Left colon (tissue), 2 donors: ENCODE measurements at regions not wholly inside any gene's neighbourhood (a gene's known extent, or its start where the extent isn't known, plus 50 kb on each side); places are given as distances from the start of the nearest gene placed in this dataset.
"Not testable (repeated sequence)": the region's sequence is repeated elsewhere in the genome, so short reads cannot be mapped to it uniquely, and the experiment has no call there.

Experiments used
- ATAC-seq: fragments of 200-7000 bp; cut with Tn5 transposase; one replicate; pipeline ENCODE4 v1.9.1; 2020; ENCODE audit warnings: mild to moderate bottlenecking, moderate library complexity
- DNase-seq, 2 donors: peaks; one replicate each; pipeline ENCODE4 v3.0.0-alpha.2; 2020
- intact Hi-C, 2 donors: fragments of 100-400 bp; cut with DNase I in 1 of 2; cut with micrococcal nuclease in 1 of 2; formaldehyde crosslinking; loops; one replicate each; pipeline versions ENCODE4 v1.11.2 to v1.14.0; 2022; cut with DNase I, micrococcal nuclease
- donor health status: DM: no; HTN: no; CAD: no.
- donor health status: DM: yes; HTN: yes; CAD: no.

DNA sequence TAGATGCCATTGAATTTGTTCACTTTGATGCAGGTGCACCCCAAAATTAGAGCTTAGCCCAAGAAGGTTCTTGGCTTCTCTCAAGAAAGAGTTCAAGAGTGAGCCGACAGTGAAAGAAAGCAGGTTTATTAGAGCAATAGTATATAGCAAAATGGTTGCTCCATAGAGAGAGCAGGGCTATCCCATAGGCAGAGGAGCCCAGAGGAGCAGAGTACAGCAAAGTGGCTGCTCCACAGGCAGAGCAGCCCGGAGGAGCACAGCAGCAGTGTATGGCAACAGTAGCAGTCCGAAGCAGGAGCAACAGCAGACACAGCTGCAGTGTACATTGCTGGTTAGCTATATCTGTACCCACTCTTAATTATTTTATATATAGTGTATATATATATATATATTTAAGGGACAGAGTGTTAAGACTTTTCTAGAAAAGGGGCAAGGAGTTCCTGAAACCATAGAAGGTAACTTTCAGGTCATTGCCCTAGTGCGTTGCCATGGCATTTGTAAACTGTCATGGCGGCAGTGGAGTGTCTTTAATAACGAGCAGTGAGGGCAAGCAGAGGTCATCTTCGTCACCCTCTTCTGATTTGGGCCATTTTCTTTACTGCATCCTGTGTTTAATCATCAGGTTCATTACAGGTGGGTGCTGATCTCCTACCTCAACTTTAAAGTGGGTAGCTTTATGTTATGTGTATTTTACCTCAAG, 222.7 kb downstream of the CYB561 start:
- DNase-seq (no peak), ATAC-seq (no peak)
- intact Hi-C loops, result no loop called here

- DNase-seq, result no peak
- ATAC-seq, result no peak
- intact Hi-C loops, result no loop called here
These were observed 221.5 kb downstream of the CYB561 start for GRCh38 chr17:63224644-63225043.

GRCh38 chr17:63226720-63227119, 219.4 kb downstream of the CYB561 start:
- ATAC-seq, intact Hi-C loops, DNase-seq: not testable (repeated sequence)

GRCh38 chr17:63231015-63231620, 215.0 kb downstream of the CYB561 start:
- intact Hi-C loops, ATAC-seq, DNase-seq: not testable (repeated sequence)

GRCh38 chr17:63232565-63233310, 213.4 kb downstream of the CYB561 start:
- intact Hi-C loops, result no loop called here
- DNase-seq, result no peak
- no peak for ATAC-seq

DNA sequence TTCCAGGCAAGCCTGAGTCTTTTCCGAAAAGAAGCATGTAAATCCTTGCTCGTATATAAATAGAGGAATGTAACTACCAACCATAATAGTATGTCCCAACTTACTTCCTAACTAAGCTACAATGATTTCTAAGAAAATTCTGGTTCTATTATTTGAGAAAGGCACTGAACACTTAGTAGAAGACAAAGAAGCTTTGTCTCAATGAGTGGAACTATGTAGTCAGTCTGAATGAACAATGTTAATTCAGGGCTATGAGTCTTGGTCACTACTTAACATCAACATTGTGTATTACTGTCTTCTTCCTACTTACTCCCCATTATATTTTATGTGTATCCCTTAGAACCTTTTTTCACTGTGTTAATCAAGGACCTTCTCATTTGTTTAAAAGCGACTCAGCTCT, 206.0 kb downstream of the CYB561 start:
- DNase-seq (no peak), ATAC-seq (no peak)
- intact Hi-C loops, result no loop called here

- DNase-seq (no peak), ATAC-seq (no peak)
- intact Hi-C loops, result no loop called here
These were observed 199.8 kb downstream of the CYB561 start for GRCh38 chr17:63246344-63246743.

GRCh38 chr17:63247706-63248105, 198.4 kb downstream of the CYB561 start:
- no peak for ATAC-seq

DNA sequence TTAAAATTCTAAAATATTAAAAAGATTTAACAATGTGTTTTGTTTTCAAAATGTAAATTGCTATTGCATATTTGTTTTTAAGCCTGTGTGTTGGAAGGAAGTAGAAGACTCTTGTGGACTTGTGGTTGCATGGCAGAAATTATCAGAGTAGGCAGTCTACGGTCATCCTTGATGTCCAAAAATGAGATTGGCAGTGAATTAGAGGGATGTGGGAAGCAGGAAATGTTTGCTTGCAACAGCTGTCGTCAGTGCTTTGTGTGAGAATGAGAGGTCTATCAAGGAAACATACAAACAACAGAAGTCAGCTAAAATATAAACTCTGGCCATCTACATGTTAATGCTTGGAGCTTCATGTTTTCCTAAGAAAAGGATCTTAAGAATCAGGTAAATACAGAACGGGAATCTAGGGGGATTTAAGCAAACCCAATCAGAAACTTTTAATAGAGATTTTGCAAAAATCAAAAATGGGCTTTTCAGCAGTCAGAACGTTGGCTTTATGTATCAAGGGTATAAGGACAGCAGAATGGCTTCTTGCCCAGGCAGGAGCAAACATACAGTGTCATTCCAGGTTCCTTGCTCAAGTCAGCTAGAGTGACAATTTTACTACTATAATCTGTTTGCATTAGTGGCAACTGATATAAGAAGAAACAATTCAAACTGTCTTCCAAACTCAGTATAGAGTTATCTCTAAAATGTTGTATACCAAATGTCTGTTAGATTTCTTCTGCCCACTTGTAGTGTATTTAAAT, 196.7 kb downstream of the CYB561 start:
- DNase-seq (no peak), ATAC-seq (no peak)
- intact Hi-C loops, result no loop called here

More at GRCh38 chr17:63247706-63248105, 198.4 kb downstream of the CYB561 start:
- no peak for DNase-seq
- intact Hi-C loops, result no loop called here

DNA sequence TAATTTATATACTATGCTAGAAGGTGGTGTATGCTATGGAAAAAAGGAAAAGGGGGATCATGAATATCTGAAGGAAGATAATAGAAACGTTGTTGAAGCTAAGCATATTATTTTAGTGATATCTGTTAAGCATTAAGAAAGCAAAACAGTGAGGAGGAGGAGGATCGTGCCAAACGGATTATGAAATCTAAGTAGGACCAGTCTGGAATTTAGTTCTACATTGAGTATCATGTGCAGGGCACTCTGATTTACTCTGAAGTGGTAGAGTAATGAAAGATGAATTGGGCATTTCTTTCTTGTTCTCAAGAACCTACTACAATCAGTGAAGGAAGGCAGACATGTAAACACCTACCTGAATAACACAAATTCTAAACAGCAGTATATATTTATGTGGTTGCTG, 195.3 kb downstream of the CYB561 start:
- DNase-seq, result no peak
- ATAC-seq, result no peak
- intact Hi-C loops, result no loop called here

DNA sequence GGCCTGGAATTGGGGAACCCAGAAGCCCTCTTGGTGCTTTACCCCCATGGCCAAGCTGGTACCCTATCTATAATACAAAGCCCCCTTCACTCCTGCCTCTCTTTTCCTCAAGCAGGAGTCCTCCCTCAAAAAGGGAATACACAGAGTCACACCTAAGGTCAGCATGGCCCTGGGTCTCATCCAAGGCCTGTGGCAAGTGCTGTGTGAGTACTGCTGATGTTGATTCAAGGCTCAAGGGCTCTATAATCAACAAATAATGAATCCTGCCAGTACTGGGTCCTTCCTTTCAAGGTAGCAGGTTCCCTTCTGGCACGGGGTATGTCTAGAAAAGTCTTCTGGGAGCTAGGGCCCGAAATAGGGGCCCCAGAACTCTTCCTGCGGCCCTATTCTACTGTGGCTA, 187.3 kb downstream of the CYB561 start:
- intact Hi-C loops, result no loop called here
- DNase-seq (no peak), ATAC-seq (no peak)

GRCh38 chr17:63262751-63263476, 183.2 kb downstream of the CYB561 start:
- no peak for DNase-seq
- ATAC-seq, result no peak
- intact Hi-C loops, result no loop called here

- DNase-seq (no peak), ATAC-seq (no peak)
- intact Hi-C loops, result no loop called here
These were observed 180.6 kb downstream of the CYB561 start for GRCh38 chr17:63265526-63265925.

DNA sequence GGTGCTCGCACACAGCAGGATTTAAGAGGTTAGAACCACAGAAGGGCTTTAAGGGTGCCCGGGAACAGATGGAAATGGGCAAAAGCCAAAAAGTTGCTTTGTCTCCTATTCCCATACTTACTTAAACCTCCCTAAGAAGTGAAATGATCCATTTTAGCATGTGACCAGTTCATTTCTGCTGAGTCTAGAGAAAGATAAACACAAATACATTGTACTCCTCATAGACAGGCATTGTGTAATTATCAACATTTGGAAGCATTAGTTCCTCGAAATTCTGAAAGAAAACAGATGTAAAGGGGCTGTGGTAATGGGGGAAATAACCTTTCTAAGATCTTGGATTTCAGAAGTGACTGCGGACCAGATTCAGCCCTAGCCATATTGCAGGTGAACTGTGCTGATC, 178.3 kb downstream of the CYB561 start:
- ATAC-seq, result no peak
- intact Hi-C loops, result no loop called here

DNA sequence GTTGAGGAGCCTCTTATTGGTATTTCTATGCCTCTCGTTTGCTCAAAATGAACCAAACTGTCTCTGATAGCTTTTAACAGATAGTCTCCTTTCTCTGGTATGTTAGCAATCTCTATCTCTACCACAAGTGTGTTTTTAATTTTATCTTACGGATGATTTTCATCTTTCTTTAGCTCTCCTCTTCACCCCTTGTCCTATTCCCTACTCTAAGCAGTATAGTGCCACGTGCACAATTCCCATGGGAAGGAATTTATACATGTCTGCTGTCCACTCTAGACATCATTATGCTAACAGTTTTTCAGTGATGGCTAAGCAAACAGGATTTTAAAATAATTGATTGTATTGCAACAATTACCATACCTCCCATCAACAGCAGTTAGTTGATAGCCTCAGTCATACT, 177.3 kb downstream of the CYB561 start:
- no peak for ATAC-seq
- intact Hi-C loops, result no loop called here
- no peak for DNase-seq

More for the DNA sequence above, 178.3 kb downstream of the CYB561 start:
- DNase-seq, result no peak

DNA sequence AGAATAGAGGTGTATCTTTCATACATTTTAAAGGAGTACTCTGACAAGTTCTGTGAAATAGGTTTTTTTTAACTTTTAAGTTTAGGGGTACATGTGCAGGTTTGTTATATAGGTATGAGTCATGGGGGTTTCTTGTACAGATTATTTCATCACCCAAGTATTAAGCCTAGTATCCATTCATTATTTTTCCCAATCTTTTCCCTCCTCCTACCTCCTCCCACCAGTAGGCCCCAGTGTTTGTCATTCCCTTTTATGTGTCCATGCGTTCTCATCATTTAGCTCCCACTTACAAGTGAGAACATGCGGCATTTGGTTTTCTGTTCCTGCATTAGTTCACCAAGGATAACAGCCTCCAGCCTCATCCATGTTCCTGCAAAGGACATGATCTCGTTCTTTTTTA, 175.5 kb downstream of the CYB561 start:
- DNase-seq, result no peak
- intact Hi-C loops, result no loop called here
- no peak for ATAC-seq

- DNase-seq (no peak), ATAC-seq (no peak)
- intact Hi-C loops, result no loop called here
These were observed 172.0 kb downstream of the CYB561 start for GRCh38 chr17:63274146-63274545.

DNA sequence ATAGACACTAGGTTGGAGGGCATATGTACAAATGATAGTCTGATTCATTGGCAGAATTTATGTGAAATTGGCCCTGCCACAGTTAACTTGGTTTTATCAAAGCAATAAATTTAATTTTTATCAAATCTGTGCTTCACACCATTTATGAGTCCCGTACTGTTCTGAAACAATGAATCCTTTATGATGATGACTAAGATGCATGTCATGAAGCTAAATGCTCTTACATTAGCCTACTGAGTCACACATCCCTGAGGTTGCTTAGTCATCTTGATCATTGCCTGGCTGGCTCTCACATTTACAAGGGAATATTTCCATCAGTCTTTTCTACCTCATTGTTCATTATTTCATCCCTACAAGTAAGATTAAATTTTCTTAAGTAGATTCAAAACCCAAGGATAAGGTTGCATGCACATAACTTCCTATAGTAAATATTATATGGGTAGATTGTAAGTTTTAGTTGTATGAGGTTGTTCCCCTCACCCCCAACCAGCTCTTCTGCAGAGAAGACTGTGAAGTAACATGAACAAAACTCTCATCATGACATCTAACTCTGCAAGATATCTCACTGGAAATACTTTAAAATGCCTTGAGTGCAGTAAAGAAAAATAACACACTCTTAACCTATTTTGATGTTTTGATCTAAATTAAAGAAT, 170.7 kb downstream of the CYB561 start:
- DNase-seq (no peak), ATAC-seq (peak; percentile 64)
- intact Hi-C loops, result no loop called here
